Endothelial cell of umbilical vein (primary cell): ENCODE measurements at regions not wholly inside any gene's neighbourhood (a gene's known extent, or its start where the extent isn't known, plus 50 kb on each side); places are given as distances from the start of the nearest gene placed in this dataset.

ENCODE experiments used
- CTCF ChIP-seq, 2 donors: IDR thresholded peaks; 1 replicate in 1 of 2; 2 replicates in 1 of 2; pipeline ENCODE4 v1.5.1; 2011; ENCODE audit warnings: low read length in 2 of 2, mild to moderate bottlenecking in 2 of 2, moderate library complexity in 2 of 2, control low read depth in 1 of 2, inconsistent platforms in 1 of 2, low read depth in 1 of 2; ENCODE audit not compliant: insufficient read depth in 1 of 2; ENCODE audit errors: extremely low read depth in 1 of 2
- EZH2 ChIP-seq: IDR thresholded peaks from 2 replicates; pipeline ENCODE4 v1.6.1; 2012; ENCODE audit warnings: borderline replicate concordance, low read depth, mild to moderate bottlenecking, moderate library complexity, low read length, inconsistent platforms; ENCODE audit not compliant: severe bottlenecking
- FOS ChIP-seq: IDR thresholded peaks from 2 replicates; pipeline ENCODE4 v1.6.1; 2011; ENCODE audit warnings: mild to moderate bottlenecking, low read length, moderate library complexity, borderline replicate concordance; ENCODE audit not compliant: insufficient read depth
- GATA2 ChIP-seq: IDR thresholded peaks from 2 replicates; pipeline ENCODE4 v1.7.0; 2011; ENCODE audit warnings: low read depth, mild to moderate bottlenecking, moderate library complexity, mixed read lengths, low read length; ENCODE audit not compliant: insufficient read length, insufficient read depth
- JUN ChIP-seq: IDR thresholded peaks from 2 replicates; pipeline ENCODE4 v1.6.1; 2011; ENCODE audit warnings: borderline replicate concordance, low read depth; ENCODE audit not compliant: insufficient read length, insufficient read depth
- MAX ChIP-seq: IDR thresholded peaks from 2 replicates; pipeline ENCODE4 v1.6.1; 2011; ENCODE audit not compliant: insufficient read depth, insufficient read length
- POLR2A ChIP-seq: IDR thresholded peaks from 2 replicates; pipeline ENCODE4 v1.6.1; 2012; ENCODE audit warnings: low read depth, mild to moderate bottlenecking, control low read depth, low read length
- POLR2AphosphoS5 ChIP-seq: IDR thresholded peaks from 2 replicates; pipeline ENCODE4 v1.6.1; 2012; ENCODE audit warnings: low read depth, mild to moderate bottlenecking, control low read depth, low read length, moderate library complexity; ENCODE audit not compliant: insufficient read depth

- TF ChIP-seq CTCF (IDR thresholded peaks at IDR 0.05; ENCODE audit: extremely low read depth in 1 of 2, insufficient read depth in 1 of 2, low read depth in 1 of 2, low read length in 2 of 2) (no peak), EZH2 (no peak), MAX (no peak), FOS (no peak), POLR2A (no peak), GATA2 (no peak), POLR2AphosphoS5 (no peak), JUN (no peak)
These were observed 370.9 kb downstream of the AEBP2 start for GRCh38 chr12:19810213-19810612.
